ENCODE measurements at regions not wholly inside any gene's neighbourhood (a gene's known extent, or its start where the extent isn't known, plus 50 kb on each side); places are given as distances from the start of the nearest gene placed in this dataset.

- Histone ChIP-seq H3K9me3 (no peaks in the 10 kb centered on the region), H3K4me1 (no peaks in the 10 kb centered on the region), H3K4me3 (no peak overlapping the region), H3K27me3 (ENCODE audit: low read depth) (no peaks in the 10 kb centered on the region), H3K36me3 (replicated peaks) (no peaks in the 10 kb centered on the region)
- DNase-seq (ENCODE audit: low spot score in 2 of 2) = no peak
- in situ Hi-C loops (cut with MboI; ENCODE audit: low sequenced_read_pairs) = no loop called here
These were observed 956.6 kb downstream of the GATA3 start for GRCh38 chr10:9010931-9011670.

GRCh38 chr10:9012312-9012711, 957.8 kb downstream of the GATA3 start:
- Histone ChIP-seq H3K9me3 (no peaks in the 10 kb centered on the region), H3K27me3 (ENCODE audit: low read depth) (no peaks in the 10 kb centered on the region), H3K4me3 (no peak overlapping the region), H3K36me3 (replicated peaks) (no peaks in the 10 kb centered on the region), H3K4me1 (no peaks in the 10 kb centered on the region)
- no peak for DNase-seq (ENCODE audit: low spot score in 2 of 2)
- in situ Hi-C loops (cut with MboI; ENCODE audit: low sequenced_read_pairs) = no loop called here

- Histone ChIP-seq H3K9me3 (no peaks in the 10 kb centered on the region), H3K36me3 (replicated peaks) (no peaks in the 10 kb centered on the region), H3K4me1 (no peaks in the 10 kb centered on the region), H3K27me3 (ENCODE audit: low read depth) (no peaks in the 10 kb centered on the region), H3K4me3 (no peak overlapping the region)
- DNase-seq (ENCODE audit: low spot score in 2 of 2) = no peak
- in situ Hi-C loops (cut with MboI; ENCODE audit: low sequenced_read_pairs) = no loop called here
These were observed 960.5 kb downstream of the GATA3 start for GRCh38 chr10:9015005-9015404.

- H3K27me3 ChIP-seq (ENCODE audit: low read depth) = no peaks in the 10 kb centered on the region
- DNase-seq (ENCODE audit: low spot score in 2 of 2) = no peak
- H3K4me1 ChIP-seq = no peaks in the 10 kb centered on the region
- H3K36me3 ChIP-seq (replicated peaks) = no peaks in the 10 kb centered on the region
- in situ Hi-C loops (cut with MboI; ENCODE audit: low sequenced_read_pairs) = no loop called here
- H3K4me3 ChIP-seq = no peak overlapping the region
- H3K9me3 ChIP-seq = no peaks in the 10 kb centered on the region
These were observed 961.0 kb downstream of the GATA3 start for GRCh38 chr10:9015447-9015846.

GRCh38 chr10:9016930-9017329, 962.4 kb downstream of the GATA3 start:
- no peak for DNase-seq (ENCODE audit: low spot score in 2 of 2)
- no peaks in the 10 kb centered on the region for H3K4me1 ChIP-seq
- H3K9me3 ChIP-seq = no peaks in the 10 kb centered on the region; the same call in 1 of the 2 replicates
- no peaks in the 10 kb centered on the region for H3K36me3 ChIP-seq (replicated peaks)
- no peak overlapping the region for H3K4me3 ChIP-seq
- in situ Hi-C loops (cut with MboI; ENCODE audit: low sequenced_read_pairs) = no loop called here
- no peaks in the 10 kb centered on the region for H3K27me3 ChIP-seq (ENCODE audit: low read depth)

GRCh38 chr10:9018195-9019173, 964.0 kb downstream of the GATA3 start:
- Histone ChIP-seq H3K36me3 (replicated peaks) (no peaks in the 10 kb centered on the region), H3K27me3 (ENCODE audit: low read depth) (no peaks in the 10 kb centered on the region), H3K4me3 (no peak overlapping the region), H3K9me3 (no peaks in the 10 kb centered on the region; the same call in 1 of the 2 replicates), H3K4me1 (no peaks in the 10 kb centered on the region)
- DNase-seq (ENCODE audit: low spot score in 2 of 2) = no peak
- in situ Hi-C loops (cut with MboI; ENCODE audit: low sequenced_read_pairs) = no loop called here

- no peaks in the 10 kb centered on the region for H3K36me3 ChIP-seq (replicated peaks)
- H3K4me1 ChIP-seq = no peaks in the 10 kb centered on the region
- H3K4me3 ChIP-seq = no peak overlapping the region
- no peaks in the 10 kb centered on the region; the same call in 1 of the 2 replicates for H3K9me3 ChIP-seq
- in situ Hi-C loops (cut with MboI; ENCODE audit: low sequenced_read_pairs) = no loop called here
- H3K27me3 ChIP-seq (ENCODE audit: low read depth) = no peaks in the 10 kb centered on the region
- DNase-seq (ENCODE audit: low spot score in 2 of 2) = no peak
These were observed 968.7 kb downstream of the GATA3 start for GRCh38 chr10:9023206-9023605.

- in situ Hi-C loops (cut with MboI; ENCODE audit: low sequenced_read_pairs) = no loop called here
- no peaks in the 10 kb centered on the region for H3K27me3 ChIP-seq (ENCODE audit: low read depth)
- H3K36me3 ChIP-seq (replicated peaks) = no peaks in the 10 kb centered on the region
- H3K4me1 ChIP-seq = no peaks in the 10 kb centered on the region
- no peak overlapping the region for H3K4me3 ChIP-seq
- no peaks in the 10 kb centered on the region; the same call in 1 of the 2 replicates for H3K9me3 ChIP-seq
- DNase-seq (ENCODE audit: low spot score in 2 of 2) = no peak
These were observed 969.7 kb downstream of the GATA3 start for GRCh38 chr10:9024210-9024609.

- no peaks in the 10 kb centered on the region for H3K36me3 ChIP-seq (replicated peaks)
- no peak for DNase-seq (ENCODE audit: low spot score in 2 of 2)
- in situ Hi-C loops (cut with MboI; ENCODE audit: low sequenced_read_pairs) = no loop called here
- H3K4me3 ChIP-seq = no peak overlapping the region
- no peaks in the 10 kb centered on the region for H3K9me3 ChIP-seq
- H3K27me3 ChIP-seq (ENCODE audit: low read depth) = no peaks in the 10 kb centered on the region
- H3K4me1 ChIP-seq = no peaks in the 10 kb centered on the region
These were observed 973.7 kb downstream of the GATA3 start for GRCh38 chr10:9028231-9028630.

- DNase-seq (ENCODE audit: low spot score in 2 of 2) = no peak
- in situ Hi-C loops (cut with MboI; ENCODE audit: low sequenced_read_pairs) = no loop called here
- Histone ChIP-seq H3K4me1 (no peaks in the 10 kb centered on the region), H3K27me3 (ENCODE audit: low read depth) (no peaks in the 10 kb centered on the region), H3K36me3 (replicated peaks) (no peaks in the 10 kb centered on the region), H3K9me3 (no peaks in the 10 kb centered on the region), H3K4me3 (no peak overlapping the region)
These were observed 980.9 kb downstream of the GATA3 start for GRCh38 chr10:9035355-9035754.

- in situ Hi-C loops (cut with MboI; ENCODE audit: low sequenced_read_pairs) = no loop called here
- DNase-seq (ENCODE audit: low spot score in 2 of 2) = no peak
These were observed 982.3 kb downstream of the GATA3 start for GRCh38 chr10:9036711-9037204.

GRCh38 chr10:9038146-9038714, 983.7 kb downstream of the GATA3 start:
- Histone ChIP-seq H3K4me1 (no peaks in the 10 kb centered on the region), H3K27me3 (ENCODE audit: low read depth) (no peaks in the 10 kb centered on the region), H3K36me3 (replicated peaks) (no peaks in the 10 kb centered on the region), H3K9me3 (no peaks in the 10 kb centered on the region), H3K4me3 (no peak overlapping the region)
- no peak for DNase-seq (ENCODE audit: low spot score in 2 of 2)
- in situ Hi-C loops (cut with MboI; ENCODE audit: low sequenced_read_pairs) = no loop called here

More at GRCh38 chr10:9036711-9037204, 982.3 kb downstream of the GATA3 start:
- H3K36me3 ChIP-seq (replicated peaks) = no peaks in the 10 kb centered on the region
- H3K9me3 ChIP-seq = no peaks in the 10 kb centered on the region
- H3K27me3 ChIP-seq (ENCODE audit: low read depth) = no peaks in the 10 kb centered on the region
- no peaks in the 10 kb centered on the region for H3K4me1 ChIP-seq
- H3K4me3 ChIP-seq = no peak overlapping the region

- H3K36me3 ChIP-seq (replicated peaks) = no peaks in the 10 kb centered on the region
- H3K4me1 ChIP-seq = no peaks in the 10 kb centered on the region
- H3K4me3 ChIP-seq = no peak overlapping the region
- H3K9me3 ChIP-seq = no peaks in the 10 kb centered on the region
- in situ Hi-C loops (cut with MboI; ENCODE audit: low sequenced_read_pairs) = no loop called here
- peak in 1 of 2 experiments; percentile 2 for DNase-seq (ENCODE audit: low spot score in 2 of 2)
- H3K27me3 ChIP-seq (ENCODE audit: low read depth) = no peaks in the 10 kb centered on the region
These were observed 989.0 kb downstream of the GATA3 start for GRCh38 chr10:9043466-9043865.

Measured in HAP-1 (cell line).